ENCODE measurements at regions not wholly inside any gene's neighbourhood (a gene's known extent, or its start where the extent isn't known, plus 50 kb on each side); places are given as distances from the start of the nearest gene placed in this dataset.

DNA sequence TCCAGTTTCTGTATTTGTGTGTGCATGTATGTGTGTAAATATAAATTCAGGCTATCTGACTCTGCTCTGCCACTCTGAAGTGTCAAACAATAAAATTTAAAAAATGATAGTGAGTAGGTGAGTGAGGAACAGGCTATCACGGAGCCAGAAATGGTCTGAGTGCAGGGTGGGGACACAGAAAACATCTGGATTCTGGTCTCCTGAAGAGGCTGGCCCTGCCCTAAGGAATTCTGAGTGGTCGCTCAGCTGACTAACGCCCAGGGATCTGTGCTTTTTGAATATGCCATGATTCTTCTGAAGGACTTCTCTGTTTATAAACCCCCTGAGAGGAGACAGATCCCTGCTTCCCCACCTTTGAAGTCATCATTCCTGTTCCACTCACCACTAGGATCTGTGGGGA is 353.9 kb upstream of the GYPC start:
- no peak for TF ChIP-seq YY1 (IDR thresholded peaks at IDR 0.05; ENCODE audit: insufficient read depth, insufficient read length)
- no peak for TF ChIP-seq SUZ12 (IDR thresholded peaks at IDR 0.05; ENCODE audit: extremely low read depth, insufficient read depth, insufficient read length)
- TF ChIP-seq ZNF274 (IDR thresholded peaks at IDR 0.05; ENCODE audit: low read depth, low read length) = no peak
